ENCODE measurements at regions not wholly inside any gene's neighbourhood (a gene's known extent, or its start where the extent isn't known, plus 50 kb on each side); places are given as distances from the start of the nearest gene placed in this dataset.
A peak's percentile ranks its signal among the peaks of the same experiment; 100 is the strongest.

- FAIRE-seq: no peak
- Histone ChIP-seq H3K27me3 (ENCODE audit: control insufficient read depth, insufficient read depth, low read length) (no peaks in the 10 kb centered on the region), H3K36me3 (ENCODE audit: control insufficient read depth, insufficient read depth, low read length) (no peaks in the 10 kb centered on the region), H3K4me3 (ENCODE audit: low read depth, low read length) (no peak overlapping the region)
- no peak for TF ChIP-seq CTCF (IDR thresholded peaks at IDR 0.05; ENCODE audit: insufficient read depth, low read length, severe bottlenecking)
- DNase-seq (ENCODE audit: low read depth): no peak
Measured at GRCh38 chr7:84281518-84281917, 86.9 kb upstream of the SEMA3A start.

GRCh38 chr7:84277628-84278224 lies 83.1 kb upstream of the SEMA3A start:
- Histone ChIP-seq H3K36me3 (ENCODE audit: control insufficient read depth, insufficient read depth, low read length) (no peaks in the 10 kb centered on the region), H3K27me3 (ENCODE audit: control insufficient read depth, insufficient read depth, low read length) (no peaks in the 10 kb centered on the region), H3K4me3 (ENCODE audit: low read depth, low read length) (no peak overlapping the region)
- DNase-seq (ENCODE audit: low read depth): no peak
- TF ChIP-seq CTCF (IDR thresholded peaks at IDR 0.05; ENCODE audit: insufficient read depth, low read length, severe bottlenecking): no peak
- FAIRE-seq: no peak

- Histone ChIP-seq H3K4me3 (ENCODE audit: low read depth, low read length) (no peak overlapping the region), H3K27me3 (ENCODE audit: control insufficient read depth, insufficient read depth, low read length) (no peaks in the 10 kb centered on the region), H3K36me3 (ENCODE audit: control insufficient read depth, insufficient read depth, low read length) (no peaks in the 10 kb centered on the region)
- no peak for TF ChIP-seq CTCF (IDR thresholded peaks at IDR 0.05; ENCODE audit: insufficient read depth, low read length, severe bottlenecking)
- FAIRE-seq (no peak), DNase-seq (ENCODE audit: low read depth) (no peak)
Measured at GRCh38 chr7:84274029-84274638, 79.5 kb upstream of the SEMA3A start.

GRCh38 chr7:84271543-84271942 lies 77.0 kb upstream of the SEMA3A start:
- Histone ChIP-seq H3K36me3 (ENCODE audit: control insufficient read depth, insufficient read depth, low read length) (no peaks in the 10 kb centered on the region), H3K4me3 (ENCODE audit: low read depth, low read length) (no peak overlapping the region), H3K27me3 (ENCODE audit: control insufficient read depth, insufficient read depth, low read length) (no peaks in the 10 kb centered on the region)
- no peak for TF ChIP-seq CTCF (IDR thresholded peaks at IDR 0.05; ENCODE audit: insufficient read depth, low read length, severe bottlenecking)
- DNase-seq (ENCODE audit: low read depth) (peak; percentile 70), FAIRE-seq (no peak)

- Histone ChIP-seq H3K36me3 (ENCODE audit: control insufficient read depth, insufficient read depth, low read length) (no peaks in the 10 kb centered on the region), H3K27me3 (ENCODE audit: control insufficient read depth, insufficient read depth, low read length) (no peaks in the 10 kb centered on the region), H3K4me3 (ENCODE audit: low read depth, low read length) (no peak overlapping the region)
- no peak for DNase-seq (ENCODE audit: low read depth)
- no peak for FAIRE-seq
- no peak for TF ChIP-seq CTCF (IDR thresholded peaks at IDR 0.05; ENCODE audit: insufficient read depth, low read length, severe bottlenecking)
Measured at GRCh38 chr7:84264396-84264795, 69.8 kb upstream of the SEMA3A start.

GRCh38 chr7:84263106-84263505 lies 68.5 kb upstream of the SEMA3A start:
- FAIRE-seq (no peak), DNase-seq (ENCODE audit: low read depth) (no peak)
- H3K4me3 ChIP-seq (ENCODE audit: low read depth, low read length): no peak overlapping the region
- H3K27me3 ChIP-seq (ENCODE audit: control insufficient read depth, insufficient read depth, low read length): no peaks in the 10 kb centered on the region
- no peaks in the 10 kb centered on the region for H3K36me3 ChIP-seq (ENCODE audit: control insufficient read depth, insufficient read depth, low read length)
- TF ChIP-seq CTCF (IDR thresholded peaks at IDR 0.05; ENCODE audit: insufficient read depth, low read length, severe bottlenecking): no peak

All from bronchial epithelial cell (primary cell).